GM12891 (cell line): ENCODE measurements at regions not wholly inside any gene's neighbourhood (a gene's known extent, or its start where the extent isn't known, plus 50 kb on each side); places are given as distances from the start of the nearest gene placed in this dataset.

Experiments used
- PAX5 ChIP-seq: IDR thresholded peaks from 2 replicates; pipeline ENCODE4 v1.6.1; 2011; ENCODE audit warnings: low read length, moderate library complexity, mild to moderate bottlenecking; ENCODE audit not compliant: insufficient read depth, severe bottlenecking
- POLR2A ChIP-seq: IDR thresholded peaks from 2 replicates; pipeline ENCODE4 v1.6.1; 2011; ENCODE audit warnings: low read depth, low read length, control low read depth
- POLR2AphosphoS5 ChIP-seq: IDR thresholded peaks from 2 replicates; pipeline ENCODE4 v1.6.1; 2011; ENCODE audit warnings: low read depth, low read length, control low read depth
- SPI1 ChIP-seq: IDR thresholded peaks from 2 replicates; pipeline ENCODE4 v1.6.1; 2011; ENCODE audit warnings: low read depth, low read length, control low read depth
- TAF1 ChIP-seq: IDR thresholded peaks from 2 replicates; pipeline ENCODE4 v1.6.1; 2011; ENCODE audit warnings: low read depth, low read length, control low read depth

DNA sequence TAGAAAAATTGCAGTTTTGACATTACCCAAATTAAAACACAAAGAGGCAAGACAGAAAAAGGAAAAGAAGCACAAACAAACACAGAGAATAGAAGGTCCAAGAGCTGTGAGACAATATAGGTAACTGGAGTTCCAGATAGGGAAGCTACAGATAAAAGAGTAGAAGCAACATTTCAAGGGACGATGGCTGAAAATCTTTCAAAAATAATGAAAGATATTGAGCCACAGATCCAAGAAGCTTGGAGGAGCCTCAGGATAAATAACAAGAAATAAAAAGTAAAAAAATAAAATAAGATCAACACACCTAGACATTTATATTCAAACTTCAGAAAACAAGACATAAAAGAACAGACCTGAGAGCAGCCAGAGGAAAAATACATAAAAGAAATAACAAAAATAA is 164.9 kb downstream of the FNDC1 start:
- TF ChIP-seq TAF1: no peak
- TF ChIP-seq POLR2A: no peak
- TF ChIP-seq POLR2AphosphoS5: no peak
- TF ChIP-seq PAX5: no peak
- TF ChIP-seq SPI1: no peak
